H1 (cell line): ENCODE measurements at regions not wholly inside any gene's neighbourhood (a gene's known extent, or its start where the extent isn't known, plus 50 kb on each side); places are given as distances from the start of the nearest gene placed in this dataset.
A peak's percentile ranks its signal among the peaks of the same experiment; 100 is the strongest.
"Not testable (repeated sequence)": the region's sequence is repeated elsewhere in the genome, so short reads cannot be mapped to it uniquely, and the experiment has no call there.

ENCODE experiments used
- CTCF ChIA-PET: fragments of 300-600 bp; sonication (Branson Sonifier 250); formaldehyde crosslinking; loops from one replicate; lab custom pipeline; 2021; ENCODE audit not compliant: partially characterized antibody; lab: Charles Lee
- POLR2A ChIA-PET: fragments of 300-600 bp; sonication (Branson Sonifier 250); formaldehyde crosslinking; loops from one replicate; lab custom pipeline; 2021; ENCODE audit warnings: inconsistent platforms; ENCODE audit not compliant: partially characterized antibody; lab: Charles Lee
- DNase-seq, 2 experiments: peaks; one replicate each; pipeline versions ENCODE4 v3.0.0 to v3.0.0-alpha.2; 2010 to 2022; ENCODE audit warnings: low spot score in 2 of 2, low read depth in 1 of 2, mixed read lengths in 1 of 2
- FAIRE-seq: peaks from 2 replicates; lab custom pipeline; 2011; peaks lifted over from hg19 to GRCh38; lab: Jason Lieb, UNC
- H2AFZ ChIP-seq: 2 replicates; pipeline ENCODE4 v1.8.1; 2012; ENCODE audit warnings: low read length, inconsistent platforms
- H2AK5ac ChIP-seq: 2 replicates; pipeline ENCODE4 v1.6.1; 2013; ENCODE audit warnings: low read depth, low read length
- H2BK120ac ChIP-seq: replicated peaks from 2 replicates; pipeline ENCODE3; 2013; ENCODE audit warnings: low read depth, low read length, inconsistent platforms
- H2BK12ac ChIP-seq: 2 replicates; pipeline ENCODE4 v1.6.1; 2013; ENCODE audit warnings: low read depth, low read length
- H2BK15ac ChIP-seq: 2 replicates; pipeline ENCODE4 v1.6.1; 2013; ENCODE audit warnings: low read length
- H2BK20ac ChIP-seq: 2 replicates; pipeline ENCODE4 v1.6.1; 2013; ENCODE audit warnings: low read length
- H2BK5ac ChIP-seq: 2 replicates; pipeline ENCODE4 v1.6.1; 2013; ENCODE audit warnings: low read depth, low read length
- H3K14ac ChIP-seq: 2 replicates; pipeline ENCODE4 v1.6.1; 2013; ENCODE audit warnings: inconsistent platforms; ENCODE audit not compliant: insufficient read length
- H3K18ac ChIP-seq: 2 replicates; pipeline ENCODE4 v1.6.1; 2013; ENCODE audit warnings: low read length; ENCODE audit errors: extremely low read depth
- H3K23ac ChIP-seq: 2 replicates; pipeline ENCODE4 v1.6.1; 2013; ENCODE audit warnings: inconsistent platforms; ENCODE audit not compliant: insufficient read length
- H3K23me2 ChIP-seq: 2 replicates; pipeline ENCODE4 v1.6.1; 2013; ENCODE audit warnings: low read depth, low read length
- H3K27ac ChIP-seq: 2 replicates; pipeline ENCODE4 v1.6.1; 2011; ENCODE audit warnings: low read depth, low read length, inconsistent platforms
- H3K27me3 ChIP-seq, 4 experiments: replicated peaks in 1 of 4; 1 replicate in 1 of 4; 2 replicates in 3 of 4; pipeline versions ENCODE4 v1.6.1 to v1.8.1; 2011 to 2013; ENCODE audit warnings: low read length in 3 of 4, mild to moderate bottlenecking in 3 of 4, inconsistent platforms in 2 of 4, mixed read lengths in 2 of 4, moderate library complexity in 1 of 4; ENCODE audit not compliant: control insufficient read depth in 3 of 4, insufficient read depth in 3 of 4; ENCODE audit errors: extremely low read depth in 1 of 4
- H3K36me3 ChIP-seq, 4 experiments: 2 replicates each; pipeline versions ENCODE4 v1.6.1 to v1.8.1; 2011 to 2013; ENCODE audit warnings: mild to moderate bottlenecking in 4 of 4, low read length in 3 of 4, moderate library complexity in 2 of 4, control low read depth in 1 of 4, inconsistent platforms in 1 of 4; ENCODE audit not compliant: insufficient read depth in 4 of 4, control insufficient read depth in 2 of 4
- H3K4ac ChIP-seq: replicated peaks from 2 replicates; pipeline ENCODE3; 2013; ENCODE audit warnings: low read length, low read depth, mixed read lengths, inconsistent platforms; ENCODE audit not compliant: insufficient read length
- H3K4me1 ChIP-seq, 4 experiments: replicated peaks in 1 of 4; 1 replicate in 1 of 4; 2 replicates in 3 of 4; pipeline versions ENCODE4 v1.6.1 to v1.8.1; 2011 to 2013; ENCODE audit warnings: low read length in 3 of 4, inconsistent platforms in 2 of 4, mixed read lengths in 1 of 4; ENCODE audit not compliant: insufficient read depth in 4 of 4, control insufficient read depth in 3 of 4
- H3K4me2 ChIP-seq, 2 experiments: 2 replicates each; pipeline versions ENCODE4 v1.6.1 to v1.8.1; 2011 to 2013; ENCODE audit warnings: low read depth in 2 of 2, low read length in 2 of 2, control low read depth in 1 of 2, inconsistent platforms in 1 of 2, mild to moderate bottlenecking in 1 of 2; ENCODE audit not compliant: insufficient read depth in 1 of 2
- H3K4me3 ChIP-seq, 4 experiments: fragments of 200-600, 300-600 bp in 1 of 4; sonication (generic), shearing (Covaris generic), sonication (Bioruptor Twin) in 1 of 4; 2 replicates each; pipeline versions ENCODE4 v1.5.1 to v1.8.1; 2011 to 2016; ENCODE audit warnings: low read length in 4 of 4, low read depth in 3 of 4, control low read depth in 2 of 4, inconsistent platforms in 2 of 4, mild to moderate bottlenecking in 2 of 4, mixed read lengths in 1 of 4, moderate library complexity in 1 of 4; ENCODE audit not compliant: insufficient read depth in 2 of 4; ENCODE audit errors: extremely low read depth in 1 of 4
- H3K56ac ChIP-seq: replicated peaks from 2 replicates; pipeline ENCODE3; 2013; ENCODE audit warnings: low read depth, mild to moderate bottlenecking, mixed read lengths, low read length, inconsistent platforms; ENCODE audit not compliant: insufficient read length
- H3K79me1 ChIP-seq: 2 replicates; pipeline ENCODE4 v1.6.1; 2013; ENCODE audit warnings: low read depth, low read length, control low read depth
- H3K79me2 ChIP-seq, 2 experiments: 2 replicates each; pipeline versions ENCODE4 v1.6.1 to v1.8.1; 2012 to 2013; ENCODE audit warnings: low read length in 2 of 2, mild to moderate bottlenecking in 2 of 2, inconsistent platforms in 1 of 2; ENCODE audit not compliant: insufficient read depth in 2 of 2, control insufficient read depth in 1 of 2
- H3K9ac ChIP-seq, 4 experiments: replicated peaks in 1 of 4; 1 replicate in 1 of 4; 2 replicates in 3 of 4; pipeline versions ENCODE4 v1.6.1 to v1.8.1; 2011 to 2013; ENCODE audit warnings: low read depth in 3 of 4, low read length in 3 of 4, control low read depth in 2 of 4, mild to moderate bottlenecking in 2 of 4, moderate library complexity in 2 of 4, inconsistent platforms in 1 of 4; ENCODE audit errors: extremely low read depth in 1 of 4
- H3K9me3 ChIP-seq, 2 experiments: 2 replicates each; pipeline versions ENCODE4 v1.6.1 to v1.8.1; 2012 to 2013; ENCODE audit warnings: mild to moderate bottlenecking in 2 of 2, moderate library complexity in 2 of 2, control low read depth in 1 of 2, inconsistent platforms in 1 of 2, low read depth in 1 of 2, low read length in 1 of 2, mixed read lengths in 1 of 2; ENCODE audit not compliant: insufficient read depth in 2 of 2
- H4K20me1 ChIP-seq, 2 experiments: replicated peaks in 1 of 2; 2 replicates each; pipeline versions ENCODE3 to v1.8.1; 2011 to 2013; ENCODE audit warnings: inconsistent platforms in 2 of 2, low read length in 2 of 2, mild to moderate bottlenecking in 1 of 2; ENCODE audit not compliant: insufficient read depth in 2 of 2, control insufficient read depth in 1 of 2
- H4K5ac ChIP-seq: 2 replicates; pipeline ENCODE4 v1.6.1; 2013; ENCODE audit warnings: low read length, low read depth, mixed read lengths, inconsistent platforms; ENCODE audit not compliant: insufficient read length
- H4K8ac ChIP-seq: 2 replicates; pipeline ENCODE4 v1.8.0; 2013; ENCODE audit warnings: mild to moderate bottlenecking, moderate library complexity, low read length, inconsistent platforms; ENCODE audit not compliant: insufficient read depth; ENCODE audit errors: extremely low read depth
- H4K91ac ChIP-seq: replicated peaks from 2 replicates; pipeline ENCODE3; 2013; ENCODE audit warnings: low read length, mixed read lengths, inconsistent platforms; ENCODE audit not compliant: insufficient read length
- ATF3 ChIP-seq: IDR thresholded peaks from 2 replicates; pipeline ENCODE4 v1.6.1; 2011; ENCODE audit warnings: low read depth, mild to moderate bottlenecking, low read length; ENCODE audit not compliant: insufficient read depth
- KDM4A ChIP-seq: IDR thresholded peaks from one replicate; pipeline ENCODE4 v1.7.1; 2012; ENCODE audit warnings: low read depth, mild to moderate bottlenecking, moderate library complexity, low read length, inconsistent platforms; ENCODE audit not compliant: severe bottlenecking
- KDM5A ChIP-seq: fragments of 200-600 bp; IDR thresholded peaks from 2 replicates; pipeline ENCODE4 v1.7.1; 2012; ENCODE audit warnings: mild to moderate bottlenecking, low read length, inconsistent platforms, mixed read lengths
- TAF1 ChIP-seq: IDR thresholded peaks from 2 replicates; pipeline ENCODE4 v1.6.1; 2011; ENCODE audit warnings: mild to moderate bottlenecking, low read depth, low read length
- WGBS, 2 experiments: shearing (Covaris generic) in 1 of 2; methylation state at CpG; one replicate each; pipeline versions ENCODE4 v1.1.6 to v1.1.7; 2013 to 2015; ENCODE audit warnings: low lambda C conversion rate in 2 of 2, mixed read lengths in 2 of 2, inconsistent platforms in 1 of 2, low coverage in 1 of 2, missing lambda C conversion rate in 1 of 2; ENCODE audit not compliant: insufficient replicate concordance in 2 of 2, insufficient coverage in 1 of 2, insufficient read length in 1 of 2; ENCODE audit errors: extremely low coverage in 1 of 2, missing lambda C conversion rate in 1 of 2; 5-methylcytosine and 5-hydroxymethylcytosine counted together

- TF ChIP-seq ATF3 (no peak), TAF1 (no peak), KDM5A (no peak), KDM4A (no peak)
Measured at GRCh38 chr4:117916728-117917127, 117.6 kb upstream of the NDST3 start (continued).

GRCh38 chr4:117922311-117922710 is 112.0 kb upstream of the NDST3 start:
- not testable (repeated sequence) for H2AK5ac ChIP-seq, H3K4me3 ChIP-seq, H4K5ac ChIP-seq, H3K79me1 ChIP-seq, H3K23ac ChIP-seq, H2BK20ac ChIP-seq, H3K4me1 ChIP-seq, H3K9me3 ChIP-seq, H2BK15ac ChIP-seq, H2BK5ac ChIP-seq, H3K23me2 ChIP-seq, H3K36me3 ChIP-seq, H2BK120ac ChIP-seq, H4K20me1 ChIP-seq, H2BK12ac ChIP-seq, H4K8ac ChIP-seq, H3K4ac ChIP-seq, H2AFZ ChIP-seq, H3K27me3 ChIP-seq, H4K91ac ChIP-seq, H3K27ac ChIP-seq, H3K56ac ChIP-seq, H3K18ac ChIP-seq, FAIRE-seq, H3K4me2 ChIP-seq, H3K79me2 ChIP-seq, H3K9ac ChIP-seq, H3K14ac ChIP-seq
- WGBS, 2 experiments = 73% methylated on average over 7 of the region's 9 CpGs; no CpG with 5 or more reads in 1 of the 2 experiments
- CTCF ChIA-PET = interaction anchor here (0.6 kb wide), 1 partner anchor 330 kb away, joined by 3 read pairs; no protein-coding TSS in a partner anchor
- peak in 1 of 2 experiments; percentile 49 for DNase-seq
- POLR2A ChIA-PET = interaction anchor here (0.6 kb wide), 1 partner anchor 66 kb away, joined by 3 read pairs; no protein-coding TSS in a partner anchor
